GM23338 (cell line): ENCODE measurements at regions not wholly inside any gene's neighbourhood (a gene's known extent, or its start where the extent isn't known, plus 50 kb on each side); places are given as distances from the start of the nearest gene placed in this dataset.
A peak's percentile ranks its signal among the peaks of the same experiment; 100 is the strongest.

ENCODE experiments used
- ATAC-seq: fragments of 200-7000 bp; cut with Tn5 transposase; 3 replicates; pipeline ENCODE4 v1.9.1; 2020
- DNase-seq: peaks from one replicate; pipeline ENCODE4 v3.0.0-alpha.2; 2015; ENCODE audit warnings: low spot score
- H2AFZ ChIP-seq: fragments of 200-600 bp; sonication (generic); 2 replicates; pipeline ENCODE4 v1.8.0; 2016; ENCODE audit warnings: antibody characterized with exemption, mild to moderate bottlenecking, moderate library complexity
- H3F3A ChIP-seq: fragments of 200-600 bp; sonication (generic); replicated peaks from 2 replicates; pipeline ENCODE4 v1.8.0; 2017; ENCODE audit warnings: antibody characterized with exemption, mixed run types, low read depth
- H3K27ac ChIP-seq: fragments of 200-600 bp; sonication (generic); 2 replicates; pipeline ENCODE4 v1.6.1; 2016; ENCODE audit warnings: low read depth
- H3K27me3 ChIP-seq: fragments of 200-600 bp; sonication (generic); 2 replicates; pipeline ENCODE4 v1.8.0; 2016; ENCODE audit warnings: mild to moderate bottlenecking, mixed run types, moderate library complexity; ENCODE audit not compliant: insufficient read depth
- H3K36me3 ChIP-seq: fragments of 200-600 bp; sonication (generic); 2 replicates; pipeline ENCODE4 v1.8.0; 2016; ENCODE audit warnings: mild to moderate bottlenecking; ENCODE audit not compliant: insufficient read depth
- H3K4me1 ChIP-seq: fragments of 200-600 bp; sonication (generic); 2 replicates; pipeline ENCODE4 v1.8.0; 2016; ENCODE audit warnings: mild to moderate bottlenecking, moderate library complexity; ENCODE audit not compliant: insufficient read depth
- H3K4me2 ChIP-seq: fragments of 200-600 bp; sonication (generic); 2 replicates; pipeline ENCODE4 v1.7.1; 2017; ENCODE audit warnings: mixed run types
- H3K4me3 ChIP-seq: fragments of 200-600 bp; sonication (generic); 2 replicates; pipeline ENCODE4 v1.6.1; 2016; ENCODE audit warnings: mixed run types
- H3K79me2 ChIP-seq: fragments of 200-600 bp; sonication (generic); replicated peaks from 2 replicates; pipeline ENCODE4 v1.8.0; 2017; ENCODE audit warnings: mild to moderate bottlenecking; ENCODE audit not compliant: insufficient read depth
- H3K9me2 ChIP-seq: fragments of 200-600 bp; sonication (generic); 2 replicates; pipeline ENCODE4 v1.8.0; 2017; ENCODE audit not compliant: insufficient read depth
- H4K20me1 ChIP-seq: fragments of 200-600 bp; sonication (generic); replicated peaks from 2 replicates; pipeline ENCODE4 v1.8.0; 2017; ENCODE audit warnings: mild to moderate bottlenecking; ENCODE audit not compliant: insufficient read depth
- H3K27ac Mint-ChIP-seq: 2 replicates; pipeline ENCODE4 v1.8.0; 2020; ENCODE audit warnings: inconsistent platforms, mild to moderate bottlenecking, moderate library complexity, mixed read lengths
- H3K27me3 Mint-ChIP-seq: 3 replicates; pipeline ENCODE4 v1.8.0; 2022; ENCODE audit warnings: low read depth, mild to moderate bottlenecking, moderate library complexity, mixed read lengths, inconsistent platforms; ENCODE audit not compliant: insufficient read depth, poor library complexity
- H3K36me3 Mint-ChIP-seq: 3 replicates; pipeline ENCODE4 v1.8.0; 2021; ENCODE audit warnings: low read depth, mild to moderate bottlenecking, inconsistent platforms, moderate library complexity, mixed read lengths
- H3K4me1 Mint-ChIP-seq: 3 replicates; pipeline ENCODE4 v1.8.0; 2020; ENCODE audit warnings: mild to moderate bottlenecking, inconsistent platforms, mixed read lengths
- H3K4me3 Mint-ChIP-seq: 3 replicates; pipeline ENCODE4 v1.8.0; 2021; ENCODE audit warnings: moderate library complexity, mild to moderate bottlenecking, inconsistent platforms, mixed read lengths
- H3K9me3 Mint-ChIP-seq: 3 replicates; pipeline ENCODE4 v1.8.0; 2020; ENCODE audit warnings: moderate library complexity, mild to moderate bottlenecking, inconsistent platforms, mixed read lengths
- EZH2 ChIP-seq: fragments of 200-600 bp; sonication (generic); IDR thresholded peaks from one replicate; pipeline ENCODE4 v1.8.0; 2017; ENCODE audit warnings: antibody characterized with exemption, mild to moderate bottlenecking, low read depth; ENCODE audit not compliant: unreplicated experiment
- EZH2phosphoT487 ChIP-seq: fragments of 200-600 bp; sonication (generic); IDR thresholded peaks from one replicate; pipeline ENCODE4 v1.8.1; 2018; ENCODE audit warnings: antibody characterized with exemption; ENCODE audit not compliant: unreplicated experiment
- JUNB ChIP-seq: IDR thresholded peaks from one replicate; pipeline ENCODE4 v1.6.1; 2016; ENCODE audit warnings: antibody characterized with exemption; ENCODE audit not compliant: unreplicated experiment
- NANOG ChIP-seq: IDR thresholded peaks from 2 replicates; pipeline ENCODE4 v1.6.1; 2016; ENCODE audit warnings: antibody characterized with exemption, borderline replicate concordance
- POLR2AphosphoS5 ChIP-seq: IDR thresholded peaks from 2 replicates; pipeline ENCODE4 v1.6.1; 2016; ENCODE audit warnings: antibody characterized with exemption, low read depth
- ZNF114 ChIP-seq: fragments of 250-450 bp; sonication (Bioruptor Pico); IDR thresholded peaks from 2 replicates; pipeline ENCODE4 v1.5.0; 2020; ENCODE audit warnings: mild to moderate bottlenecking, moderate library complexity
- ZNF331 ChIP-seq: fragments of 250-450 bp; sonication (Bioruptor Pico); IDR thresholded peaks from 2 replicates; pipeline ENCODE4 v1.5.0; 2020; ENCODE audit warnings: low read depth, mild to moderate bottlenecking, moderate library complexity
- TF ChIP-seq, protein P1 (sequence below): IDR thresholded peaks from one replicate; pipeline ENCODE4 v1.6.1; 2018; ENCODE audit warnings: antibody characterized with exemption; ENCODE audit not compliant: unreplicated experiment
- TF ChIP-seq, protein P2 (sequence below), 2 experiments: fragments of 200-600 bp in 1 of 2; sonication (generic) in 1 of 2; conservative IDR thresholded peaks; 2 replicates each; pipeline versions ENCODE4 v1.5.1 to v1.6.1; 2016 to 2017; ENCODE audit warnings: antibody characterized with exemption in 2 of 2, low read depth in 2 of 2, mild to moderate bottlenecking in 2 of 2, moderate library complexity in 1 of 2

DNA sequence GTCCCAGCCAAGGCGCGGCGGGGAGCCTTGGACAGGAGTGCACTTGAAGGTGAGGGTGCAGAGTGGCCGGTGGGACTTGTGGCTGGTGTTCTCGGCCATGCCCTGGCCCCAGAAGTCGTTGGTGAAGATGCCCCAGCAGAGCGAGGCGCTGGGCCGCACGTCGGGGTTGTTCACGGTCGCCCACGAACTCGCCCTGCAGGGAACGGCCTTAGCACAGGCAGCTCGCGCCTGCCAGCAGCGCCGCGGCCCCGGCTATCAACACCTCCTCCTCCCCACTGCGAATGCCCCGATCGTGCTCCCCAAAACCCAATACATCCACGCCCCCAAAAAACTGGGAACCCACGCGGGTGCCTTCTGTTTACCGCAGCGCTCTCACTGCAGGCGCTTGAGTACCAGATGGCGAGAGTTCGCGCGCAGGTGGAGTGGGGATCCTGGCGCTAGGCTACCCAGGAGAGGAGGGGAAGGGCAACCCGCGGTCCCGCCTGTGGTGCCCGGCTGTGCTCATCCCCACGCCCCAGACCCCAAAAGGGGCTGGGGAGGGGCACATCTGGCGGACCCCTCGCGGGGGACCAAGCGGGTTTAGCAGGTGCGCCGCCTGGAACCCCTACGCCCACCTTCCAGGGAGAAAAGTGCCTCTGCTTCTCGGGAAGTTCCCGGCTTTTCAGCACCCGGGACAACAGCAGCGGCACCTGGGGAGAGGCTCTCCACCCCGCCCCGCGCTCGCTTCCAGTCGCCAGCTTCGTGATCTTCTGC, 386.3 kb upstream of the TMTC1 start:
- peak overlapping the region; percentile 92 for H3K4me2 ChIP-seq
- ATAC-seq, result peak; percentile 91
- peaks cover 8% of the 10 kb centered on the region; the same call in 2 of the 3 replicates for H3K4me1 Mint-ChIP-seq
- H2AFZ ChIP-seq, result peak overlapping the region; percentile 96
- TF ChIP-seq, protein P1, sequence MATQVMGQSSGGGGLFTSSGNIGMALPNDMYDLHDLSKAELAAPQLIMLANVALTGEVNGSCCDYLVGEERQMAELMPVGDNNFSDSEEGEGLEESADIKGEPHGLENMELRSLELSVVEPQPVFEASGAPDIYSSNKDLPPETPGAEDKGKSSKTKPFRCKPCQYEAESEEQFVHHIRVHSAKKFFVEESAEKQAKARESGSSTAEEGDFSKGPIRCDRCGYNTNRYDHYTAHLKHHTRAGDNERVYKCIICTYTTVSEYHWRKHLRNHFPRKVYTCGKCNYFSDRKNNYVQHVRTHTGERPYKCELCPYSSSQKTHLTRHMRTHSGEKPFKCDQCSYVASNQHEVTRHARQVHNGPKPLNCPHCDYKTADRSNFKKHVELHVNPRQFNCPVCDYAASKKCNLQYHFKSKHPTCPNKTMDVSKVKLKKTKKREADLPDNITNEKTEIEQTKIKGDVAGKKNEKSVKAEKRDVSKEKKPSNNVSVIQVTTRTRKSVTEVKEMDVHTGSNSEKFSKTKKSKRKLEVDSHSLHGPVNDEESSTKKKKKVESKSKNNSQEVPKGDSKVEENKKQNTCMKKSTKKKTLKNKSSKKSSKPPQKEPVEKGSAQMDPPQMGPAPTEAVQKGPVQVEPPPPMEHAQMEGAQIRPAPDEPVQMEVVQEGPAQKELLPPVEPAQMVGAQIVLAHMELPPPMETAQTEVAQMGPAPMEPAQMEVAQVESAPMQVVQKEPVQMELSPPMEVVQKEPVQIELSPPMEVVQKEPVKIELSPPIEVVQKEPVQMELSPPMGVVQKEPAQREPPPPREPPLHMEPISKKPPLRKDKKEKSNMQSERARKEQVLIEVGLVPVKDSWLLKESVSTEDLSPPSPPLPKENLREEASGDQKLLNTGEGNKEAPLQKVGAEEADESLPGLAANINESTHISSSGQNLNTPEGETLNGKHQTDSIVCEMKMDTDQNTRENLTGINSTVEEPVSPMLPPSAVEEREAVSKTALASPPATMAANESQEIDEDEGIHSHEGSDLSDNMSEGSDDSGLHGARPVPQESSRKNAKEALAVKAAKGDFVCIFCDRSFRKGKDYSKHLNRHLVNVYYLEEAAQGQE, result peak; percentile 63
- TF ChIP-seq ZNF114 (no peak), ZNF331 (CRISPR knock-in tag) (no peak), JUNB (peak; percentile 23)
- peaks cover 39% of the 10 kb centered on the region for H3K27me3 ChIP-seq
- H3K27me3 Mint-ChIP-seq, result peaks cover 7% of the 10 kb centered on the region
- H3K4me1 ChIP-seq, result peaks cover 13% of the 10 kb centered on the region
- no peak overlapping the region for H3K27ac ChIP-seq
- H3K27ac Mint-ChIP-seq, result no peak overlapping the region
- no peaks in the 10 kb centered on the region for H3F3A ChIP-seq
- H4K20me1 ChIP-seq, result no peaks in the 10 kb centered on the region
- no peaks in the 10 kb centered on the region for H3K36me3 ChIP-seq
- no peaks in the 10 kb centered on the region for H3K36me3 Mint-ChIP-seq
- H3K9me2 ChIP-seq, result no peaks in the 10 kb centered on the region
- DNase-seq, result peak; percentile 79
- no peaks in the 10 kb centered on the region for H3K79me2 ChIP-seq
- no peak overlapping the region; the same call in 2 of the 3 replicates for H3K4me3 Mint-ChIP-seq
- peak overlapping the region; percentile 73 for H3K4me3 ChIP-seq
- no peaks in the 10 kb centered on the region for H3K9me3 Mint-ChIP-seq

DNA sequence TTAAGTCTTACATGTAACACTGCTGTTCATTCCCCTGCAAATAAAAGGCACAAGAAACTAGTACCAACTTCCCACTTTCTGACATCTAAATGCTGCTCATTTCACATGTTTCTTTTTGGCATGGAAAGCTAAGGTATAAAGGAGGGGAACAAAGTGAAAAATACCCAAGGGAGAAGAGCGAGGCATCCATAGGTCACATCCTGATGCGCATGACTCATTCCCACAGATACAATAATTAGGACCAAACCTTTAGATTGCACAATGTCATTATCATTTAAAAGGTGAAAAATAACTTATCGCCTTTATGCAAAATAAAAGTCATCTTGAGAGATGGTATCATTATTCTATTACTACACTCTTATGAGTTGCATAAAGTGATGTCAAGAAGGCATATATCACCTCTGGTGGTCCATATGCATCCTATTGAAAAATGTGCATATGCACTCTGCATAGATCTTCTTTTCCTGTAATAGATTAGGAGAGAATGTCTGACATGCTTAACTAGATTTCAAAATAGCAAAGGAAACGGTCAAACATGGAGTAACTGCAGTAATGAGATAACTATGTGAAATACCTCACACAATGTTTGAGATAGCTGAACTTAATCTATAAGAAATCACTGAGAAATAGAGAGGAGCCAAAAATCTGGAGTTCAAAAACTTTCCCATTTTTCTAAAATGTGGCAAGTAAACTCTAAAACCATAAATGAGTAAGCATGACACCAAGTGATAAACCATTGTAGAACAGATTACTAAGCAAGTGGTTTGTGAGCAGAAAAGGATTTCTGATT, 382.5 kb upstream of the TMTC1 start:
- H3K27ac Mint-ChIP-seq, result no peak overlapping the region
- Histone ChIP-seq H3K27ac (no peak overlapping the region), H3K9me2 (peaks cover 11% of the 10 kb centered on the region; the same call in 1 of the 2 replicates), H3K4me3 (no peak overlapping the region), H4K20me1 (no peaks in the 10 kb centered on the region), H3K79me2 (no peaks in the 10 kb centered on the region), H3K36me3 (no peaks in the 10 kb centered on the region), H3K4me1 (peaks cover 13% of the 10 kb centered on the region), H3F3A (no peaks in the 10 kb centered on the region), H3K27me3 (peaks cover 29% of the 10 kb centered on the region), H2AFZ (no peak overlapping the region), H3K4me2 (no peak overlapping the region)
- ATAC-seq (no peak), DNase-seq (no peak)
- no peaks in the 10 kb centered on the region for H3K9me3 Mint-ChIP-seq
- no peak overlapping the region for H3K4me3 Mint-ChIP-seq
- H3K4me1 Mint-ChIP-seq, result peaks cover 6% of the 10 kb centered on the region; the same call in 1 of the 3 replicates
- H3K27me3 Mint-ChIP-seq, result peaks cover 7% of the 10 kb centered on the region
- no peaks in the 10 kb centered on the region for H3K36me3 Mint-ChIP-seq
- TF ChIP-seq NANOG (no peak), POLR2AphosphoS5 (no peak), ZNF331 (CRISPR knock-in tag) (no peak), EZH2phosphoT487 (no peak), EZH2 (no peak), ZNF114 (no peak)
- TF ChIP-seq, protein P2, sequence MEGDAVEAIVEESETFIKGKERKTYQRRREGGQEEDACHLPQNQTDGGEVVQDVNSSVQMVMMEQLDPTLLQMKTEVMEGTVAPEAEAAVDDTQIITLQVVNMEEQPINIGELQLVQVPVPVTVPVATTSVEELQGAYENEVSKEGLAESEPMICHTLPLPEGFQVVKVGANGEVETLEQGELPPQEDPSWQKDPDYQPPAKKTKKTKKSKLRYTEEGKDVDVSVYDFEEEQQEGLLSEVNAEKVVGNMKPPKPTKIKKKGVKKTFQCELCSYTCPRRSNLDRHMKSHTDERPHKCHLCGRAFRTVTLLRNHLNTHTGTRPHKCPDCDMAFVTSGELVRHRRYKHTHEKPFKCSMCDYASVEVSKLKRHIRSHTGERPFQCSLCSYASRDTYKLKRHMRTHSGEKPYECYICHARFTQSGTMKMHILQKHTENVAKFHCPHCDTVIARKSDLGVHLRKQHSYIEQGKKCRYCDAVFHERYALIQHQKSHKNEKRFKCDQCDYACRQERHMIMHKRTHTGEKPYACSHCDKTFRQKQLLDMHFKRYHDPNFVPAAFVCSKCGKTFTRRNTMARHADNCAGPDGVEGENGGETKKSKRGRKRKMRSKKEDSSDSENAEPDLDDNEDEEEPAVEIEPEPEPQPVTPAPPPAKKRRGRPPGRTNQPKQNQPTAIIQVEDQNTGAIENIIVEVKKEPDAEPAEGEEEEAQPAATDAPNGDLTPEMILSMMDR (conservative IDR thresholded peaks at IDR 0.05; ENCODE audit: low read depth in 2 of 2), result no peak
- TF ChIP-seq, protein P1, result no peak
